Mesenchymal stem cell (in vitro differentiated cells and primary cell): ENCODE measurements at regions not wholly inside any gene's neighbourhood (a gene's known extent, or its start where the extent isn't known, plus 50 kb on each side); places are given as distances from the start of the nearest gene placed in this dataset.
A peak's percentile ranks its signal among the peaks of the same experiment; 100 is the strongest.

Experiments
- DNase-seq: peaks from one replicate; pipeline ENCODE4 v3.0.0-alpha.2; 2013
- H2AFZ ChIP-seq: one replicate; pipeline ENCODE4 v1.6.1; 2013; ENCODE audit warnings: low read depth, mild to moderate bottlenecking, control low read depth, inconsistent platforms, low read length, moderate library complexity
- H2AK5ac ChIP-seq: 2 replicates; pipeline ENCODE4 v1.6.1; 2013; ENCODE audit warnings: low read length, moderate library complexity, mild to moderate bottlenecking, inconsistent platforms; ENCODE audit not compliant: severe bottlenecking
- H2BK120ac ChIP-seq: one replicate; pipeline ENCODE4 v1.6.1; 2013; ENCODE audit warnings: low read depth, mild to moderate bottlenecking, inconsistent platforms, low read length, moderate library complexity
- H2BK12ac ChIP-seq, 2 experiments: one replicate each; pipeline ENCODE4 v1.6.1; 2013; ENCODE audit warnings: inconsistent platforms in 2 of 2, low read length in 2 of 2, mild to moderate bottlenecking in 2 of 2, moderate library complexity in 2 of 2, control low read depth in 1 of 2
- H2BK15ac ChIP-seq: one replicate; pipeline ENCODE4 v1.6.1; 2013; ENCODE audit warnings: mild to moderate bottlenecking, low read depth, inconsistent platforms; ENCODE audit not compliant: poor library complexity, severe bottlenecking
- H2BK5ac ChIP-seq: 2 replicates; pipeline ENCODE4 v1.6.1; 2013; ENCODE audit warnings: low read depth, mild to moderate bottlenecking, low read length, control low read depth, inconsistent platforms; ENCODE audit not compliant: poor library complexity, severe bottlenecking
- H3K14ac ChIP-seq, 2 experiments: one replicate each; pipeline ENCODE4 v1.6.1; 2013; ENCODE audit warnings: inconsistent platforms in 2 of 2, low read length in 2 of 2, control low read depth in 1 of 2, mild to moderate bottlenecking in 1 of 2, moderate library complexity in 1 of 2
- H3K18ac ChIP-seq, 2 experiments: one replicate each; pipeline ENCODE4 v1.6.1; 2013; ENCODE audit warnings: inconsistent platforms in 2 of 2, low read length in 2 of 2, control low read depth in 1 of 2, low read depth in 1 of 2, mild to moderate bottlenecking in 1 of 2
- H3K23ac ChIP-seq, 2 experiments: one replicate each; pipeline ENCODE4 v1.6.1; 2013; ENCODE audit warnings: inconsistent platforms in 2 of 2, low read length in 2 of 2, mild to moderate bottlenecking in 2 of 2, moderate library complexity in 2 of 2, control low read depth in 1 of 2
- H3K27ac ChIP-seq: 2 replicates; pipeline ENCODE4 v1.5.1; 2013; ENCODE audit warnings: mild to moderate bottlenecking, moderate library complexity, low read length, control low read depth, inconsistent platforms; ENCODE audit not compliant: poor library complexity, severe bottlenecking
- H3K27me3 ChIP-seq, 2 experiments: 2 replicates each; pipeline versions ENCODE4 v1.6.1 to v1.7.0; 2013; ENCODE audit warnings: low read length in 2 of 2, mild to moderate bottlenecking in 2 of 2, moderate library complexity in 2 of 2, control low read depth in 1 of 2, inconsistent platforms in 1 of 2; ENCODE audit not compliant: control insufficient read depth in 1 of 2, insufficient read depth in 1 of 2
- H3K36me3 ChIP-seq, 2 experiments: 2 replicates each; pipeline versions ENCODE4 v1.6.1 to v1.7.0; 2013; ENCODE audit warnings: low read length in 2 of 2, control low read depth in 1 of 2, inconsistent platforms in 1 of 2, low read depth in 1 of 2, mild to moderate bottlenecking in 1 of 2; ENCODE audit not compliant: insufficient read depth in 2 of 2, control insufficient read depth in 1 of 2
- H3K4ac ChIP-seq, 2 experiments: one replicate each; pipeline ENCODE4 v1.6.1; 2013; ENCODE audit warnings: inconsistent platforms in 2 of 2, low read length in 2 of 2, mild to moderate bottlenecking in 2 of 2, moderate library complexity in 2 of 2, control low read depth in 1 of 2, low read depth in 1 of 2
- H3K4me1 ChIP-seq: 2 replicates; pipeline ENCODE4 v1.6.1; 2013; ENCODE audit warnings: low read depth, low read length, control low read depth; ENCODE audit not compliant: control insufficient read depth, insufficient read depth
- H3K4me2 ChIP-seq: 2 replicates; pipeline ENCODE4 v1.6.1; 2013; ENCODE audit warnings: low read length, mild to moderate bottlenecking, inconsistent platforms; ENCODE audit not compliant: poor library complexity, severe bottlenecking
- H3K4me3 ChIP-seq, 2 experiments: 2 replicates each; pipeline versions ENCODE4 v1.5.1 to v1.7.0; 2013; ENCODE audit warnings: low read length in 2 of 2, mild to moderate bottlenecking in 2 of 2, control low read depth in 1 of 2, low read depth in 1 of 2; ENCODE audit not compliant: insufficient read depth in 1 of 2
- H3K79me1 ChIP-seq: replicated peaks from 2 replicates; pipeline ENCODE4 v1.6.1; 2013; ENCODE audit warnings: mild to moderate bottlenecking, control low read depth, low read length, inconsistent platforms; ENCODE audit not compliant: poor library complexity, severe bottlenecking
- H3K9ac ChIP-seq: 2 replicates; pipeline ENCODE4 v1.7.0; 2013; ENCODE audit warnings: mild to moderate bottlenecking, low read length, moderate library complexity
- H3K9me3 ChIP-seq: 2 replicates; pipeline ENCODE4 v1.7.0; 2013; ENCODE audit warnings: mild to moderate bottlenecking, low read length; ENCODE audit not compliant: control insufficient read depth
- H4K8ac ChIP-seq: one replicate; pipeline ENCODE4 v1.6.1; 2013; ENCODE audit warnings: inconsistent platforms, mild to moderate bottlenecking, low read length, moderate library complexity
- H4K91ac ChIP-seq: one replicate; pipeline ENCODE4 v1.6.1; 2013; ENCODE audit warnings: mild to moderate bottlenecking, low read length, inconsistent platforms
- WGBS: methylation state at CpG from one replicate; pipeline ENCODE4 v1.1.7; 2013; ENCODE audit warnings: mixed read lengths; 5-methylcytosine and 5-hydroxymethylcytosine counted together

GRCh38 chr6:80482056-80482455 is 375.6 kb downstream of the BCKDHB start:
- Histone ChIP-seq H3K14ac (peak overlapping the region in 1 of 2 experiments; percentile 57), H4K91ac (no peak overlapping the region), H3K4ac (no peak overlapping the region), H3K79me1 (no peaks in the 10 kb centered on the region), H2BK120ac (no peak overlapping the region), H3K9me3 (no peaks in the 10 kb centered on the region), H2AK5ac (no peak overlapping the region), H2BK15ac (no peak overlapping the region), H3K9ac (no peak overlapping the region), H2BK5ac (no peak overlapping the region), H3K18ac (peak overlapping the region in 1 of 2 experiments; percentile 24), H2BK12ac (no peak overlapping the region), H3K4me1 (no peaks in the 10 kb centered on the region), H3K27me3 (no peaks in the 10 kb centered on the region), H3K36me3 (no peaks in the 10 kb centered on the region), H3K23ac (no peak overlapping the region), H4K8ac (no peak overlapping the region), H3K4me2 (no peak overlapping the region), H3K27ac (no peak overlapping the region), H3K4me3 (no peak overlapping the region), H2AFZ (no peak overlapping the region)
- no peak for DNase-seq
- 100% methylated on average over 3 of the region's 3 CpGs for WGBS

GRCh38 chr6:80480421-80481157 is 374.1 kb downstream of the BCKDHB start:
- Histone ChIP-seq H3K27me3 (no peaks in the 10 kb centered on the region), H3K23ac (no peak overlapping the region), H3K79me1 (no peaks in the 10 kb centered on the region), H3K4ac (no peak overlapping the region), H4K8ac (no peak overlapping the region), H3K9ac (no peak overlapping the region), H2AK5ac (no peak overlapping the region), H3K18ac (no peak overlapping the region), H2AFZ (no peak overlapping the region), H3K4me1 (no peaks in the 10 kb centered on the region), H3K36me3 (no peaks in the 10 kb centered on the region), H3K14ac (no peak overlapping the region), H3K9me3 (no peaks in the 10 kb centered on the region), H3K4me3 (no peak overlapping the region), H3K27ac (no peak overlapping the region), H4K91ac (no peak overlapping the region), H2BK5ac (no peak overlapping the region), H2BK15ac (no peak overlapping the region), H2BK12ac (no peak overlapping the region), H3K4me2 (no peak overlapping the region), H2BK120ac (no peak overlapping the region)
- DNase-seq, result no peak

DNA sequence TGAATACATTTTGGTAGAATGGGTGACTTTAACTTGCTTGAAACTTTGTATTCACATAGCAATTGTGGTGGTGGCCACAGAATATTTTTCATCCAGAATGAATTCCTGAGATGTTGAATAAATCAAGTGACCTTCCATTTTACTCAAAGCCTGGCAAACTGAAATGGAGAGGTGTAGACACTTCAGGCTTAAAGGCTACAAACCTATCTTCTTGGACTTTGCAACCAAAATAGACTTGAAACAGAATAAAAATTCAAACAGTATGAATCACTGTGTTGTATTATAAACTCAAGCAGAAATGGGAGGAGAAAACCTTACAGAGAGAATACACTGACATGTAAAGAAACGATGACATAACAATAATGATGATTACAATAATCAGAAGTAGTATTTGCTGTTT is 371.6 kb downstream of the BCKDHB start:
- H2BK120ac ChIP-seq, result no peak overlapping the region
- no peak overlapping the region for H2BK5ac ChIP-seq
- H2AK5ac ChIP-seq, result no peak overlapping the region
- no peak overlapping the region for H3K9ac ChIP-seq
- no peaks in the 10 kb centered on the region for H3K9me3 ChIP-seq
- no peak overlapping the region for H2BK15ac ChIP-seq
- no peak overlapping the region for H2BK12ac ChIP-seq
- H3K4me2 ChIP-seq, result no peak overlapping the region
- DNase-seq, result peak; percentile 34
- WGBS, result no CpG with 5 or more reads among the region's 1 CpG
- H3K4ac ChIP-seq, result no peak overlapping the region
- H2AFZ ChIP-seq, result no peak overlapping the region
- H3K27me3 ChIP-seq, result no peaks in the 10 kb centered on the region
- no peak overlapping the region for H3K18ac ChIP-seq
- H3K14ac ChIP-seq, result no peak overlapping the region
- no peak overlapping the region for H4K8ac ChIP-seq
- no peak overlapping the region for H3K23ac ChIP-seq
- no peaks in the 10 kb centered on the region for H3K36me3 ChIP-seq
- no peaks in the 10 kb centered on the region for H3K79me1 ChIP-seq
- H3K27ac ChIP-seq, result peak overlapping the region; percentile 53
- no peak overlapping the region for H4K91ac ChIP-seq
- no peak overlapping the region for H3K4me3 ChIP-seq
- no peaks in the 10 kb centered on the region for H3K4me1 ChIP-seq

DNA sequence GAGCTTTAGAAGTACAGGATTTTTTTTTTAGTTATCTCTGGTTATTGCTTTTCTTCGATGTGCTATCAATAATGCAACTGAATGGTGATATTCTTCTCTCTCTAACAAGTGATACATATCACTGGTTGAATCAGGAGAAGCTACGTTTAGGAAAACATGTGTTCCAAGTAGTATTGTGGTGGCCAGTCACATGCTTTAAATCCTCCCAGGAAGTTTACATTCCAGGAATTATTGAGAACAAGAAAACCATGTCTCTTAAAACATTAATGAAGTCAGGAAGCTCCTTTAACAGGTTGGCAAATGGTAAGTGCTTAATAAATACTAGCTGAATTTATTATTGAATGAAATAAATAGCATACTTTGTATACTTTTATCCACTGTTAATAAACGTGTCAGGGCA is 371.1 kb downstream of the BCKDHB start:
- H2BK120ac ChIP-seq, result no peak overlapping the region
- 83% methylated on average over 1 of the region's 3 CpGs for WGBS
- no peak overlapping the region for H2AK5ac ChIP-seq
- no peak overlapping the region for H2BK5ac ChIP-seq
- no peak overlapping the region for H3K9ac ChIP-seq
- no peak overlapping the region for H2BK15ac ChIP-seq
- no peaks in the 10 kb centered on the region for H3K4me1 ChIP-seq
- no peaks in the 10 kb centered on the region for H3K9me3 ChIP-seq
- no peak overlapping the region for H4K8ac ChIP-seq
- H3K79me1 ChIP-seq, result no peaks in the 10 kb centered on the region
- no peak overlapping the region for H3K23ac ChIP-seq
- H3K27me3 ChIP-seq, result no peaks in the 10 kb centered on the region
- H3K36me3 ChIP-seq, result no peaks in the 10 kb centered on the region
- DNase-seq, result peak; percentile 66
- no peak overlapping the region for H3K4me2 ChIP-seq
- H4K91ac ChIP-seq, result no peak overlapping the region
- no peak overlapping the region for H3K14ac ChIP-seq
- no peak overlapping the region for H3K4ac ChIP-seq
- no peak overlapping the region for H3K4me3 ChIP-seq
- H3K18ac ChIP-seq, result no peak overlapping the region
- H2AFZ ChIP-seq, result no peak overlapping the region
- no peak overlapping the region for H3K27ac ChIP-seq
- no peak overlapping the region for H2BK12ac ChIP-seq
